NCI-H460 (cell line): ENCODE measurements at regions not wholly inside any gene's neighbourhood (a gene's known extent, or its start where the extent isn't known, plus 50 kb on each side); places are given as distances from the start of the nearest gene placed in this dataset.
"Not testable (repeated sequence)": the region's sequence is repeated elsewhere in the genome, so short reads cannot be mapped to it uniquely, and the experiment has no call there.

ENCODE experiments used
- DNase-seq: peaks from one replicate; pipeline ENCODE4 v3.0.0-alpha.2; 2016; ENCODE audit warnings: low read depth; ENCODE audit errors: extremely low read depth

GRCh38 chr5:86129009-86129408 lies 488.7 kb upstream of the COX7C start:
- no peak for DNase-seq

GRCh38 chr5:86137297-86137696 lies 480.4 kb upstream of the COX7C start:
- DNase-seq = no peak

GRCh38 chr5:86143837-86144236 lies 473.9 kb upstream of the COX7C start:
- no peak for DNase-seq

GRCh38 chr5:86152988-86153560 lies 464.7 kb upstream of the COX7C start:
- no peak for DNase-seq

- DNase-seq = no peak
Measured at GRCh38 chr5:86155796-86156195, 461.9 kb upstream of the COX7C start.

- DNase-seq = no peak
Measured at GRCh38 chr5:86170194-86170593, 447.5 kb upstream of the COX7C start.

GRCh38 chr5:86175224-86175623 lies 442.5 kb upstream of the COX7C start:
- DNase-seq = no peak

- DNase-seq = no peak
Measured at GRCh38 chr5:86199287-86199686, 418.5 kb upstream of the COX7C start.

GRCh38 chr5:86228147-86228546 lies 389.6 kb upstream of the COX7C start:
- no peak for DNase-seq

GRCh38 chr5:86232246-86232645 lies 385.5 kb upstream of the COX7C start:
- no peak for DNase-seq

GRCh38 chr5:86244153-86244552 lies 373.6 kb upstream of the COX7C start:
- DNase-seq = no peak

- DNase-seq = no peak
Measured at GRCh38 chr5:86257871-86258270, 359.9 kb upstream of the COX7C start.

- not testable (repeated sequence) for DNase-seq
Measured at GRCh38 chr5:86284400-86285190, 333.1 kb upstream of the COX7C start.

- not testable (repeated sequence) for DNase-seq
Measured at GRCh38 chr5:86287437-86287836, 330.3 kb upstream of the COX7C start.

GRCh38 chr5:86289786-86290185 lies 328.0 kb upstream of the COX7C start:
- DNase-seq = not testable (repeated sequence)

- not testable (repeated sequence) for DNase-seq
Measured at GRCh38 chr5:86292811-86293210, 324.9 kb upstream of the COX7C start.

GRCh38 chr5:86302643-86303042 lies 315.1 kb upstream of the COX7C start:
- not testable (repeated sequence) for DNase-seq

GRCh38 chr5:86305050-86305449 lies 312.7 kb upstream of the COX7C start:
- peak; percentile 18 for DNase-seq

- DNase-seq = no peak
Measured at GRCh38 chr5:86314951-86315350, 302.8 kb upstream of the COX7C start.

GRCh38 chr5:86320266-86320665 lies 297.5 kb upstream of the COX7C start:
- DNase-seq = no peak

- DNase-seq = no peak
Measured at GRCh38 chr5:86329318-86329717, 288.4 kb upstream of the COX7C start.

- no peak for DNase-seq
Measured at GRCh38 chr5:86330736-86331135, 287.0 kb upstream of the COX7C start.
